ENCODE measurements at regions not wholly inside any gene's neighbourhood (a gene's known extent, or its start where the extent isn't known, plus 50 kb on each side); places are given as distances from the start of the nearest gene placed in this dataset.
"Not testable (repeated sequence)": the region's sequence is repeated elsewhere in the genome, so short reads cannot be mapped to it uniquely, and the experiment has no call there.

GRCh38 chr9:102767076-102767475, 228.1 kb upstream of the CYLC2 start:
- DNase-seq (ENCODE audit: low read depth in 4 of 4, low spot score in 3 of 4): peak in 2 of 4 donors; percentile 0 to 4

- DNase-seq (ENCODE audit: low read depth in 4 of 4, low spot score in 3 of 4): no peak
Measured at GRCh38 chr9:102740578-102740977, 254.6 kb upstream of the CYLC2 start.

- no peak for DNase-seq (ENCODE audit: low read depth in 4 of 4, low spot score in 3 of 4)
Measured at GRCh38 chr9:102728946-102729345, 266.2 kb upstream of the CYLC2 start.

- no peak for DNase-seq (ENCODE audit: low read depth in 4 of 4, low spot score in 3 of 4)
Measured at GRCh38 chr9:102714184-102714583, 280.9 kb upstream of the CYLC2 start.

GRCh38 chr9:102712910-102713309, 282.2 kb upstream of the CYLC2 start:
- not testable (repeated sequence) for DNase-seq (ENCODE audit: low read depth in 4 of 4, low spot score in 3 of 4)

GRCh38 chr9:102700936-102701335, 294.2 kb upstream of the CYLC2 start:
- DNase-seq (ENCODE audit: low read depth in 4 of 4, low spot score in 3 of 4): no peak

- DNase-seq (ENCODE audit: low read depth in 4 of 4, low spot score in 3 of 4): no peak
Measured at GRCh38 chr9:102669220-102669619, 325.9 kb upstream of the CYLC2 start.

- no peak for DNase-seq (ENCODE audit: low read depth in 4 of 4, low spot score in 3 of 4)
Measured at GRCh38 chr9:102652471-102652870, 342.7 kb upstream of the CYLC2 start.

GRCh38 chr9:102650896-102651295, 344.2 kb upstream of the CYLC2 start:
- DNase-seq (ENCODE audit: low read depth in 4 of 4, low spot score in 3 of 4): no peak

- no peak for DNase-seq (ENCODE audit: low read depth in 4 of 4, low spot score in 3 of 4)
Measured at GRCh38 chr9:102642651-102643050, 352.5 kb upstream of the CYLC2 start.

- DNase-seq (ENCODE audit: low read depth in 4 of 4, low spot score in 3 of 4): no peak
Measured at GRCh38 chr9:102631559-102631958, 363.6 kb upstream of the CYLC2 start.

GRCh38 chr9:102609461-102609860, 385.7 kb upstream of the CYLC2 start:
- no peak for DNase-seq (ENCODE audit: low read depth in 4 of 4, low spot score in 3 of 4)

GRCh38 chr9:102603198-102604195, 391.6 kb upstream of the CYLC2 start:
- not testable (repeated sequence) for DNase-seq (ENCODE audit: low read depth in 4 of 4, low spot score in 3 of 4)

GRCh38 chr9:102594241-102594640, 400.9 kb upstream of the CYLC2 start:
- DNase-seq (ENCODE audit: low read depth in 4 of 4, low spot score in 3 of 4): no peak

GRCh38 chr9:102587281-102587680, 407.9 kb upstream of the CYLC2 start:
- no peak for DNase-seq (ENCODE audit: low read depth in 4 of 4, low spot score in 3 of 4)

GRCh38 chr9:102569436-102569835, 425.7 kb upstream of the CYLC2 start:
- no peak for DNase-seq (ENCODE audit: low read depth in 4 of 4, low spot score in 3 of 4)

GRCh38 chr9:102551346-102551745, 443.8 kb upstream of the CYLC2 start:
- DNase-seq (ENCODE audit: low read depth in 4 of 4, low spot score in 3 of 4): peak in 2 of 4 donors; percentile 15 to 16

- no peak for DNase-seq (ENCODE audit: low read depth in 4 of 4, low spot score in 3 of 4)
Measured at GRCh38 chr9:102550886-102551285, 444.2 kb upstream of the CYLC2 start.

- DNase-seq (ENCODE audit: low read depth in 4 of 4, low spot score in 3 of 4): no peak
Measured at GRCh38 chr9:102550266-102550665, 444.9 kb upstream of the CYLC2 start.

GRCh38 chr9:102534031-102534430, 461.1 kb upstream of the CYLC2 start:
- no peak for DNase-seq (ENCODE audit: low read depth in 4 of 4, low spot score in 3 of 4)

- DNase-seq (ENCODE audit: low read depth in 4 of 4, low spot score in 3 of 4): no peak
Measured at GRCh38 chr9:102521097-102521755, 473.9 kb upstream of the CYLC2 start.

GRCh38 chr9:102519423-102519822, 475.7 kb upstream of the CYLC2 start:
- no peak for DNase-seq (ENCODE audit: low read depth in 4 of 4, low spot score in 3 of 4)

Measured in left renal pelvis (tissue), 4 donors.